C1 segment of cervical spinal cord (tissue), 14 donors: ENCODE measurements at regions not wholly inside any gene's neighbourhood (a gene's known extent, or its start where the extent isn't known, plus 50 kb on each side); places are given as distances from the start of the nearest gene placed in this dataset.

Experiments used
- DNase-seq, 14 donors: peaks; one replicate each; lab custom pipeline; 2025; lab: John Stamatoyannopoulos, UW

DNA sequence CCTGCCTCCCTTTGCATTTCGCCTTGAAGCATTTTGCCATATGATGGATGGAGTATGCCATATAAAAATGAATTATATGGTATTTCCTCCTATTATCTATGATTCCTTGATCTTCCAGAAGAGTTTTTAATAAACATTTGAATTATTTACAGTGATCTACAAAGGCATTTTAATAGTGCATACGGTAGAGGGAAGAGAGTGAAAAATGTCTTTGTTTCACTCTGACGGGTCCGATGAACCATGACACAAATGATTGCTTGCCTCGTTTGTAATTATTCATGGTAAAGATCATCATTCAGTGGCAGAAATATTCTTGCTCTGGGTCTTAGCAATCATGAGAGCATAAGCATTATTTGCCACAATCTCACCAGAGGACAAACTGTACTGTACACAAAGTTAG lies 1010.9 kb downstream of the NTRK3 start:
- DNase-seq, result no peak

DNA sequence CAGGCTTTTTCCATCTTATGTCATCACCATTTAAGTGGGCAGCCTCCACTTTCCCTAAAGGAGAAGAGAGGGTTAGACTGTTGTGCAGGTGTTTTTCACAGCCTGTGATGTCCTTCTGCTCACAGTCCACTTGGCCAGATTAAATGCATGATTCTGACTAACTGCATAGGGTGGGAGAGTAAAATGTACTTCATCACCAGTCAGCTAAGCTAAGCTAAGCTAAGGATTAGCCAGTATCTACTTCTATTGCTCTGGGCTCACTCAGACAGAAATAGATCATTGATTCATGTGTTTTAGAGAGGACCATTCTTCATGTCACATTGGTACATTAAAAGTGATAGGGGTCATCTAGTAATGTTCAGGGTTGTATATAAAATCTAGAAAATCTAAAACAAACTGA lies 1013.1 kb downstream of the NTRK3 start:
- no peak for DNase-seq

DNA sequence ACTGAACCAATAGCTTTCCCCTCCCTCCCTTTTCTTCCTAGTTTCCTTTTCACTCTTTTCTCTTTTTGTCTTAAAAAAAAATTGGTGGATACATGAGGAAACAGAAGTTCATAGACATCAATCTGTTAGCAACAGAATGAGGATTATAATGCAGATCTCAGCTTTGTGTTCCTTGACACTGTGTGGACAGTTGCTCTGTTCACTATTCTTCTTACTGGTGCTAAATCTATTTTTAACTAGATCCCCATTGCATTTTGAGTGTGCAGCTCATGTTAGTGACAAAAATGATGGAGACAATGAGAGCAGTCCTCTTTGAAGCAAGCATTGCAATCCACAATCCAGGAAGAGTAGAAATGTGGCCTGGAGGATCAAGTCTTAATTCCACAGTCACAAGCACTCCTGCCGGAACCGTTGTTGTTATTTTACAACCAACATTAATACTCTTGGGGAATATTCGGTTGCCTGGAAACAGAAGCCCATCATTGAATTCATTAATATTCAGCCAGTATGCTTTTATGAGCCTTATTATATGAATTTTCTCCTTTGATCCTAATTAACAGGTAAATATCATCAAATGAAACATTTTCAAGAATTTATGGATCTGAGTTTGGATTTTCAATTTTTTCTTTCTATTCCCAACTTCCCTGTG lies 1016.8 kb downstream of the NTRK3 start:
- no peak for DNase-seq

DNA sequence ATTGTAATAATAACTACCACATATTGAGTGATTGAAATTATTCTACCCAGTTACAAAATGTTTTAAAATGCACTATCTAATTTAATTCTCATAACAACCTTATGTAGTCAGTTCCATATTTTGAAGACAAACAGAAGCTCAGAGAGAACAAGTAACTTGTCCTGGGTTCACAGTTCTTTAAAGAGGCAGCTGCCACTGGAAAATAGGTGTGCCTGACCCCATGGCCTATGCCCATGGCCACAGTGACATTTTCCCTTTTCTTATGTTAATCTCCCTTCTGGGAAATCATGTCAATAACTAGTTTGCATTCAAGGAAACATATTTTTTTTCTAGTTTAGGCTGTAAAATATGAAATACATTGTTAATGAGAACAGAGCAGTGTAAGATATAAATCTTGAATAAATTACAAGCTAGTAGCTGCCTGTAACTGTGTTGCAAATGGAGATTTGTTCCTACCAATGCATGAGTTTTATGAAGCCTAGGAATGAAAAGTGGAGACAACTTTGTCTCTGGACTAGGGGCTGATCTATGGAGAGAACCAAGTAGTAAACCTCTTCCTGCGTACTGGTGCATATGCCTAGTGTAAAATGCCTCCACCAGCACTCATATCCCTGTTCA lies 1018.0 kb downstream of the NTRK3 start:
- no peak for DNase-seq

DNA sequence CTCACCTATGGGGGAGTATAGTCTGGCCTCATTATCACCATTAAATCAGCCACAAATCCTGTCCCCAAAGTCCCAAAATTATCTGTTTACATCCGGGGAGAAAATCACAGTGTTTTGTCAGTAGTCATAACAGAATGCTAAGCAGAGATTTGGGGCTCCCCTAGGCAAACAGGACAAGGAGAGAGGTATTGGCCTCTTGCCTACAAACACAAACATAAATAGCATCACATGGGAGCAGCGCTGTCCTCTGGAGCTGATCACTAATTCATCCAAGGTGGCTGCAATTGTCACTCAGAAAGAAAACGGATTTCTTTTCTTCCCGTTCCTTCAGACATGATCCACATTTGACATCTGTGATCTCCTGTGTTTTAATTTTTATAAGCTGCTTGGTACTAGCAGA lies 1028.1 kb downstream of the NTRK3 start:
- no peak for DNase-seq

DNA sequence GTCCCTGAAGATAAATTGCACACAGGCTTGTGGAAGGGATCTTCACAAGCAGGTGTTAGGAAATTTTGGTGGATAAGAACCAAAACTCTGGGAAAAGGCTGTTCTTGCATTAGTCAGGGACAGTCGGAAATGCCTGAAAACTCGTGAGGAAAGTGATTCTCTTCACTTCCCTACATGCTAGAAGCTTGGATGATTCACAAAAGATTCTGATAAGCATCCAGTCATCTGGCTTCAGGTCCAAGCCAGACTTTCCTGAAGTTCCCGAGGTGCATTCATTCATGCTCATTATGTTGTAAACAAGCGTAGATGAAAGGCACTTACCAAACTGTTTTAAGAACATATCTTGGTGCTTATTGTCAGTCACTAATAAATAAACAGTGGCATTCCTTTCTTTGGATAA lies 1028.7 kb downstream of the NTRK3 start:
- no peak for DNase-seq

DNA sequence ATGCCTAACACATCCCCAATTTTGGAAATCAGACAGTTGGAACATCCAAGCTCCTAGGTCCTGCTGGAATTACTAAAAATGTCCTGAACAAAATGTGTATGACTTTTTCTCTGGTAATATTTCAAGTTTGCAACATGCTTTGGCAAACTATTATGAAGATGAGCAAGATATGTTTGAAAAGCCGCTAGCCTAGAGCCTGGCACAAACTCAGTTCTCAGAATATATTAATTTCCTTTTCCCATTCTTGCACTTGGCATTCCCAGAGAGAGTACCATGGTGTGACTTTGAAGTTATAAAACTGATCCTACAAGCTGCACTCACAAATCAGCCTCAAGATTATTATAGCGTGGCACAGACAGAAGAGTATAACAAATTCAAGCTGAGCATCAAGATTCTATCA lies 1031.1 kb downstream of the NTRK3 start:
- no peak for DNase-seq

DNA sequence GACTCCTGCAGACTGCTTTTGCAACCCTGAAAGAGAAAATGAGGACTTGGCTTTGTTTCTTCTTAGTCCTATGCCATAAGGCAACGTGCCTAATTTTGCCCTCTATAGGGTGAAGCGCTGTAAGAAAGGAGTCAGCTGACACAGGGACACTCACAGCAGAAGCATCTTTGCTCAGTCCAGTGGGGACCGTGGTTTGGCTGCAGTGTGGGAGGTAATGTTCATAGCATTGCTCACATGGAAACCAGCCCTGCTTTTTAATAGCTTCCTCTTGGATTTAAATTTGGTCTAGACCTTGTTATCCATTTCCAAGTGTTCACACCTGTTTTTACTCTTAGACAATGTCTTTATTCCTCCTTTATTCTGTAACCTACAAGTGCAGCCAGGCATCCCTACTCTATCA lies 1032.1 kb downstream of the NTRK3 start:
- DNase-seq, result no peak

DNA sequence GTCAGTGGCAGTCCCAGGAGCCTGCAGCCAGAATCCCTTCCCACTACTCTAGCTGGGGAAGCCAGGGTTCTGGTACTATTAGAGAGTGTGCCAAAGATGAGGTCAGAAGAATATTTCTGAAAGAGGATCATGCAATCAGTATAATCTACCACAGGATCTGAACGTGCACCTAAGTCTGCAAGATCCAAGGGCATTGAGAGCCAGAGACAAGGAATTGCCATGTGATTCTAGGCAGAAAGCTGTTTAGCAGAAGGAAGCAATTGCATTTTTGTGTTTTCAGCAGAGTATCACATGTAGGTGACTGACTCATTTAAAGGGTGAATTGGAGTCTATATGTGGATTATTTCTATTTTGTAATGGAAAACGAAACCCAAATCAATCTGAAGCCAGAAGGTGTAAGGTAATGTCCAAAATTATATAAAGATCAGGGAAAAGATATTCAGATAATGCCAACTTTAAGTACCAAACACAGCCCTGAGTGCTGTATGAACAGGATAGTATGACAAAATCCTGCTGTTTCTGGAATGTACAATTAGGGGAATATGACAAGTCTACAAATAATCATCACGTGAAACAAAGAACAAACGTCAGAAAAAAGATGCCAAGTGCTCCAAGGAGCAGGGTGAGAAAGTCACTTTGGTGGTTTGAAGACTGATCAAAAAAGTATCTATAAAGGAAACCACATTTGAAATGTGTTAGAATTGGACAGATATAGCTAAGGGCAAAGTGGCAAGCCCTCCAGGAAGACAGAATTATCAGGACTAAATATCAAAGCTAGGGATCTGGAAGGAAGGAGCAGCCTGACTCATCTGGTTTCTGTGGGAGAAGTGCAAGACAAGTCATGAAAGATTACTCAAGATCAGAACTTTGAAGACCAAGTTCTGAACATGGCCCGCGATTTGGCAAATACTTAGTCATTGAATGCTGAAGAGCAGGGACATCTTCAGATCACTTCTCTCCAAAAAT lies 1036.6 kb downstream of the NTRK3 start:
- no peak for DNase-seq

DNA sequence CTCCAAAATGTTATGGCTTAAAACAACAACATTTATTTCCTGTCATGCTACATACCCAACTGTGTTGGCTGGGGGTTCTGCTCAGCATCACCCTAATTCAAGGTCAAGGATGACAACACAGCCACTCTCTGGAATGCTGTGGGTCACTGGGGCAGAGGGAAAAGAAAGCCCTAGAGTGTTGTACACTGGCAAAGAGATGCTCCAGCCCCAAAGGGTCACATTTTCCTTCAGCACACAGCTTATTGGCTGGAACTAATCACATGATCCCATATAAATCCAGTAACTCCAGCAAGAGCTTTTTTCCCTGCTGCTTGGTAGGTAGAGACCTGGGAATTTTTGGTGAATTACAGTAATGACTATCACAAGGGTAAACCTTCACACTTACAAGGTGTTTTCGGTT lies 1041.4 kb downstream of the NTRK3 start:
- DNase-seq, result no peak

DNA sequence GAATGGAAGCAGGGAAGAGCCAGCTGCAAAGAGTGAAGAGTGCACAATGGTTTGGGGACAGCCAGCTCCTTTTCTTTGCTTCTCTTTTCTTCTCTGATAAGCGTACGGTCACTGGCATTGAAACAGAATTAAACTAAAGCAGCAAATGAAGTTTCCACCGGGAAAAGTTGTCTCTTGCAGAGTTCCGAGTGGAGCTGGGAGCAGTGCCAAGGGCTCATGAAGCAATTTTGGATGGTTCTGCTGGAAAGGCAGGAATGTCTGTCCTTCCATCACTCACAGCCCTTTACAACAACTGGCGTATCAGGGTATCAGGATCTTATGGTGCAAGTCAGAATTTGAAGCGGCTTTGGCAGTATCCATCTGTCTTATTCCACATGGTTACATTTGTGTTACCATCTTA lies 1042.9 kb downstream of the NTRK3 start:
- DNase-seq, result peak in 1 of 14 donors; percentile 20

DNA sequence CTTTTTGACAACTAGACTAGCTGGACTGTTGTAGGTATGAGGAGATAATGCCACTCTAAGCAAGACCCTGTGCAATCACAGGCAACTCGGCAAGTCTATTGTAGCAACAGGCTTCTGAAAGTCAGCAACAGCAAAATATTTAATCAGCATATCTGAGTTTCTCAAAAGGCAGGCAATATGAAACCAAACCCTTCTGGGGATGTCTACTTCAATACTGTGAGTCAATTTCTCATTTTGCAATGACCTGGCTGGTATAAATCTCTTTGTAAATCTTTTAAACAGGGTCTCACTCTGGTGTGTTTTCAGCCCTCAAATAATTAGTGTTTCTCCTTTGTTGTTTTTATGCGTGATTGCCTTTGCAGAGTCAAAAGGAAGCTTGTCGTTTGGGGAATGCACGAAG lies 1044.5 kb downstream of the NTRK3 start:
- DNase-seq, result no peak

DNA sequence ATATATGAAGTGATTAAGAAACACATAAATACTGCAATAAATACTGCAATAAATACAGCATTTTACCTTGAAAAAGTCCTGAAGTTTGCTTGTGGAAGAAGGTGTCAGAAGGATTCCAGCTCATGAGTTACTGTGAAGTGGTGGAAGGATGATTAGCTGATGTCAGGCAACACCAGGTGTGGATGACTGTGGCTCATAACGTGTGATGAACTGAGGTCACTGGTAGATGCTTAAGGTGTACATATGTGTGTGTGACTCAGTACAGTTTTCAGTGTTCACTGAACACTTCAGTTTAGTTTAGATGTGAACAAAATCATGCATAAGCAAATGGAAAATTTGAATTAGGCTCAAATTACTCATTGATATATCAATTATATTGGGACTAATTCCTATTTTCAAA lies 1045.0 kb downstream of the NTRK3 start:
- no peak for DNase-seq

DNA sequence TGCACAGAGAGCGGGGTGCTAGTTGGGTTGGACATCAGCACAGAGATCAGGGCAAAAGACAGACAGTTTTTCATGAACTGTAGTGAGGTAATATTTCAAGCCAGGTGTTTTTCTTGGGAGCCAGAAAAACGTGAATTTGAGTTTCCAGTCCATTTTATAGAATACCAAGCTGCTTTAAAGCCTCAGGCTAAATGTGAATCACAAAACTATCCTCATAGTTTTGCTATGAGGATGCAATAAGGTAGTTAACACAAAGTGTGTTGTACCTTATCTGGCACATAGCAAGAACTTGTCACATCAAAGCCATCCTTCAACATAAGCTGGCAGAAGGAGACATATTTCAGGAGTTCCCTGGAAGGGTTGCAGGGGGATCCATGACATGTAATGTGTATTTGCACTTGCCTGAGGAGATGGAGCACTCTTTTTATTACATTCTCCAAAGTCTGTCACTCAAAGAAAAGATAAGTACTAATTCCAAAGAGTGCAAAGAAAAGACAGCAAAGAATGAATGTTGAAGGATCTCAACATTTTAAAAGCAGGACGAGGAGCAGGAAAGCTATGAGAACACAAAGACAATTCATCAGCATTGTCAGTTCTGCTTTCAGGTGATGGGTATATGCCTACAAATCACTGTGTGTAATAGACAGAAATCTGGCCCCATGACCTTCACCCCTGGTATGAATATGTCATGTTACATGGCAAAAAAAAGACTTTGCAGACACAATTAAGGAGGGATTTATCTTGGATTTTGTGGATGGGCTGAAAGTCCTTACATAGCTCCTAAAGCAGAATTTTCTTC lies 1046.4 kb downstream of the NTRK3 start:
- no peak for DNase-seq

DNA sequence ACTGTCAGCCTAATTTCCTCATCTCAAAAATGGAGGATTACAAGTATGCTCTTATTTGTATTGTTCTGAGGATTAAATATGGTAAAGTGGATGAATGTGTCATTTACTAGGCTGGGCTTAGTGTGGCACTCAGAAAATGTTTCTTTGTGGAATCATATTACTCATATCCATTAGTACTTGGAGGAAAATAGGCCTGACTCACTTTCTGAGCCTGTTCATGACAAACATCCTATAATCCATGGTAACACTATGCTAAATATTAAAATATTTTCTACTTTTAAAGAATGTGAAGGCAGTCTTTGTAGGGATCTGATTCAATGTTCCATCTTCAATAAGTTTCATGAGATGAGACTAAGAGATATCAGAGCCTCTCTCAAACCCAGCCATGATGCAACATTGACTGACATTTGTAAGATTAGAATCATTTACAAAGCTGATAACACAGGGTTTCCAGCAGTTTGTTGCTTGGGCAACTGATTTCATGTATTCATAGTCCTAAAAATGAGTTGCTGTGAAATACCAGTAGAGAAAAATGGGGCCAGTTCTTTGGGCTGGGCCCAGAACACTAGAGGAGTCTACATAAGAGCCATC lies 1048.5 kb downstream of the NTRK3 start:
- DNase-seq, result no peak

DNA sequence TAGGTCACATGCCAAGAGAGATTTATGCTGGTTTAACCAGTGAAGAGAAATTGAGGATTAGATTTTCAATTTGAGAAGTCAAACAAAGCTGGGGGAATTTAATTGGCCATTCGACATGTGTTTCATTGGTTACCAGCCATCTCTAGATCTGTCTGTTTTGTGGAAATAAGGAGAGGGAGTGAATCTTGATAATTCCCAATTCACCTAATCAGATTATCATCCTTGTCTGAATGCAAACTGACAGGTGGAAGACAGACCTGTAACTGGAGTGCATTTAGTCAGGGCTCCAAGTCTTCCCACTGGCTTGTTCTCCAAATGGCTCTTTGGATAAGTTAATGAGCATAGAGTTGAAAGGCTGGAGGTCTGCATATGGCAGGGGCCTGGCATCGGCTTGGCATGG lies 1049.3 kb downstream of the NTRK3 start:
- no peak for DNase-seq

DNA sequence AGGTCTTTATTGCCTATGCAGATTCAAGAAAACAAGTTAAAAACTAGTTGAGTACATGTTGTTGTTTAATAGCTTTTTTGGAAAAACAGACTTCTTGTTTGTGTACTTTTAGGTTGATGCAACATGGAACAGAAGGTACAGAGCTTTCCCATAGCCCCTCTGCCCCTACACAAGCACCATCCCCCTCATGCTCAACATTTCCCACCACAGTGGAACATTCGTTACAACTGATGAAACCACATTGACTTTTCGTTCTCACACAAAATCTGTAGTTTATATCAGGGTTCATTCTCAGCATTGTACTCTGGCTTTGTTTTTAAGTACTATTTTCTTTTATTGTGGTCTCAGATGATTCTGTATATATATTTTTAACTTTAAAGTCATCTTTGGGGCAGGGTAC lies 1054.6 kb downstream of the NTRK3 start:
- no peak for DNase-seq

DNA sequence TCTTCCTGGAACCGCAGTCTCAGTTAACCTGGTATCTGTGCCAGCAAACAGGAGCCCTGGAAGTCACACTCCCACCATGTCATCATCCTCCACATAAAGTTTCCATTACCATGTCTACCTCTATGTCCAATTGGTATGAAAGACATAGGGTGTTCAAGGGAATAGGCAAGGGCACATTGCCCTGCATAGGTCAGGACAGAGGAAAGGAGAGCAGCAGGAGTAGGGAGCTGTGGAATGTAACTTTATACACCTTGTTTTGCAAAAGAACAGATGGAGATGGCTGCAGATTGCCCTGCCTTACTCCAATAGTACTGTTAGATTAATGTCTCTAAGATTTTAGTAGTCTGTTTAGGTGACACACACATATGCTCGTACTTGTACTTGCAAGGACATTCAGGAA lies 1056.4 kb downstream of the NTRK3 start:
- no peak for DNase-seq

DNA sequence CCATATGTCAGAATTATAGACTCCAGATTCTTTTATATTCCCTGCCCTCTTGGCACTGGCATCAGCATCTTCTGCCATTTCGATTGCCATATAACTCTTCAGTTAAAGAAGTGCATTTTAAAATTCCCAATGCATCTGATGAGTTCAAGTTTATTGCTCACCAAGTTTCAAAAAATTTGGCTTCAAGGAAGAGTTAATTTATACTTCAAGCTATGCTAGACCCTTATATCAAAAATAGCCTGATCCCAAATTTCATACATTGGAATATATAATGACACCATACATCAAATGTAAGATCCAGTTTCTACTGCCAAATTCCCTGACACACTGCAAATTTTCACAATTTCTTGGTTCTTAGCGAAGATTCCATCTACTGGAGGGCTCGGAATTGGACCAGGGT lies 1058.6 kb downstream of the NTRK3 start:
- DNase-seq, result no peak

DNA sequence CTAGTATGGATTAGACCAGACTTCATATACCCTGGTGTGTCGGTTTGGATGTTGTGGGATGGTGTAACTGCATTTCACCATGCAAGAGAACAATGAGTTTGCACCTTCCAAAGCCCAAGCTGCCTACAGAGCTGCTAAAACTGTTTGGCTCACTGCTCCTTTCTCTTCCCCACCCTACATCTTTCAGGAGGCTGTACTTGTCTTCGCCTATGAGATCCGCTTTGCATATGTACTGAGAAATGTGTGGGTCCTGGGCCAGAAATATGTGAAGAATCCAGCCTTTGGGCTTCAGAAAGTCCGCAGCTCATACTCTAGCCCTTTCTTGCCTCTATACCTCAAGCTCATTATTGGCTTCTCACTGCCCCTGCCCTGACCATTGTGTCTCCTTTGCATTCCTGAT lies 1060.0 kb downstream of the NTRK3 start:
- DNase-seq, result no peak

DNA sequence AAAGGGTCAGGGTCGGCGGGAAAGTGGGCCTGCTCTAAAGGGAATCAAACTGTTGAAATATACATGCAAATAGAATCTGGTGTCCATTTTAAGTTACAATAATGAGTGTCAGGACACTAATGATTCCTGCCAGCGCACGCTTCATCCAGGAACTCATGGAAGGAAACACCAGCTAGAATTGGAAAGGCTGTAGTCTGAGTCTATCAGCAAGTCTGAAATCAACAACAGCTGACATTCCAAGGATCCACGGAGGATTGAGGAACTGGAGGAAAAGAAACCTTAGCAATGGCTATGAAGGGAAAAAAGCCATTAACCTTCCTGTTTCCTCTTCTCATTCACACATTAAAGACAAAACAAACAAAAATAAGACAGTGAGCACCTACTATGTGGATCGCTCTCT lies 1063.1 kb downstream of the NTRK3 start:
- no peak for DNase-seq

DNA sequence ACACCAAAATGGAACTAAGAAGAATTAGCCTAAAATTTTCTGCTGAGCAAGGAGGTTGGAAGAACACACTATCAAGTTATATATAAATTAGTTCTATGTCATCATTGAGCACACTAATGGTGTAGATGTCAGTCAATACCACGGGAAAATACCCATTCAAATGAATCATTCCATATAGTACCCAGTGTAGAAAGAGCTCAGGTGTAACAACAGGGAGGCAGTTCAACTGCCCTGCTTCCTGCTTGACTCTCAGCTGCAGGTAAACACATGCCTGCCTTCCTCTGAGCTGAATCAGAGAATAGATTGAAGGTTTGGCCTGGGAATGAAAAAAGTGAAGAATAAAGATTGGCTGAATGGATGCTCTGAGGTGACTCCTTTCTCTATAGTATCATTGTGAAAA lies 1088.0 kb downstream of the AGBL1 start:
- no peak for DNase-seq
